ENCODE measurements at regions not wholly inside any gene's neighbourhood (a gene's known extent, or its start where the extent isn't known, plus 50 kb on each side); places are given as distances from the start of the nearest gene placed in this dataset.
"Not testable (repeated sequence)": the region's sequence is repeated elsewhere in the genome, so short reads cannot be mapped to it uniquely, and the experiment has no call there.

GRCh38 chr18:8912348-8913326 is 189.9 kb upstream of the NDUFV2 start:
- Histone ChIP-seq H3K9me3 (ENCODE audit: control insufficient read depth, low read length) (no peaks in the 10 kb centered on the region), H3K36me3 (ENCODE audit: control insufficient read depth, insufficient read depth, low read length) (no peaks in the 10 kb centered on the region), H3K27ac (ENCODE audit: insufficient read depth, low read depth, low read length, poor library complexity, severe bottlenecking) (peak overlapping the region; percentile 62), H3K4me3 (ENCODE audit: insufficient read depth, low read depth, low read length) (no peak overlapping the region), H3K4me1 (ENCODE audit: control insufficient read depth, insufficient read depth, low read length) (peaks cover 5% of the 10 kb centered on the region), H3K27me3 (ENCODE audit: control insufficient read depth, insufficient read depth, low read length, poor library complexity, severe bottlenecking) (no peaks in the 10 kb centered on the region)
- WGBS, 2 experiments = 76 to 81% methylated on average over 17 of the region's 17 CpGs

DNA sequence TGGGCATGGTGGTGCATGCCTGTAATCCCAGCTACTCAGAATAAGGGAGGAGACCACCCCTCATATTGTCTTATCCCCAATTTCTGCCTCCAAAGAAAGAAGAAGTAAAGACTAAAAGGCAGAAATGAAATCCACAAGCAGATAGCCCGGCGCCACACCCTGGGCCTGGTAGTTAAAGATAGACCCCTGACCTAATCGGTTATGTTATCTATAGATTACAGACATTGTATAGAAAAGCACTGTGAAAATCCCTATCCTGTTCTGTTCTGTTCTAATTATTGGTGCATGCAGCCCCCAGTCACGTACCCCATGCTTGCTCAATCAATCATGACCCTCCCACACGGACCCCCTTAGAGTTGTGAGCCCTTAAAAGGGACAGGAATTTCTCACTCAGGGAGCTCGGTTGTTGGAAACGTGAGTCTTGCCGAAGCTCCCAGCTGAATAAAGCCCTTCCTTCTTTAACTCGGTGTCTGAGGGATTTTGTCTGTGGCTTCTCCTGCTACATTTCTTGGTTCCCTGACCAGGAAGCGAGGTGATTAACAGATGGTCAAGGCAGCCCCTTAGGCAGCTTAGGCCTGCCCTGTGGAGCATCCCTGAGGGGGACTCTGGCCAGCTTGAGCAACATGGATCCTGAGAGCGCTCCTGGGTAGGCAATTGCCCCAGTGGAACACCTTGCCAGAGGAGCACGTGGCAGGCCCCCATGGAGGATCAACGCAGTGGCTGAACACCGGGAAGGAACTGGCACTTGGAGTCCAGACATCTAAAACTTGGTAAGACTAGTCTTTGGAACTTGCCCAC is 188.7 kb upstream of the NDUFV2 start:
- not testable (repeated sequence) for H3K4me3 ChIP-seq (ENCODE audit: insufficient read depth, low read depth, low read length); H3K9me3 ChIP-seq (ENCODE audit: control insufficient read depth, low read length); H3K4me1 ChIP-seq (ENCODE audit: control insufficient read depth, insufficient read depth, low read length); H3K36me3 ChIP-seq (ENCODE audit: control insufficient read depth, insufficient read depth, low read length); H3K27me3 ChIP-seq (ENCODE audit: control insufficient read depth, insufficient read depth, low read length, poor library complexity, severe bottlenecking); H3K27ac ChIP-seq (ENCODE audit: insufficient read depth, low read depth, low read length, poor library complexity, severe bottlenecking)
- 85 to 90% methylated on average over 14 of the region's 14 CpGs for WGBS, 2 experiments

GRCh38 chr18:8914404-8915264 is 187.9 kb upstream of the NDUFV2 start:
- WGBS, 2 experiments = 91 to 96% methylated on average over 4 of the region's 4 CpGs
- not testable (repeated sequence) for H3K4me1 ChIP-seq (ENCODE audit: control insufficient read depth, insufficient read depth, low read length); H3K27me3 ChIP-seq (ENCODE audit: control insufficient read depth, insufficient read depth, low read length, poor library complexity, severe bottlenecking); H3K36me3 ChIP-seq (ENCODE audit: control insufficient read depth, insufficient read depth, low read length); H3K4me3 ChIP-seq (ENCODE audit: insufficient read depth, low read depth, low read length); H3K27ac ChIP-seq (ENCODE audit: insufficient read depth, low read depth, low read length, poor library complexity, severe bottlenecking); H3K9me3 ChIP-seq (ENCODE audit: control insufficient read depth, low read length)

DNA sequence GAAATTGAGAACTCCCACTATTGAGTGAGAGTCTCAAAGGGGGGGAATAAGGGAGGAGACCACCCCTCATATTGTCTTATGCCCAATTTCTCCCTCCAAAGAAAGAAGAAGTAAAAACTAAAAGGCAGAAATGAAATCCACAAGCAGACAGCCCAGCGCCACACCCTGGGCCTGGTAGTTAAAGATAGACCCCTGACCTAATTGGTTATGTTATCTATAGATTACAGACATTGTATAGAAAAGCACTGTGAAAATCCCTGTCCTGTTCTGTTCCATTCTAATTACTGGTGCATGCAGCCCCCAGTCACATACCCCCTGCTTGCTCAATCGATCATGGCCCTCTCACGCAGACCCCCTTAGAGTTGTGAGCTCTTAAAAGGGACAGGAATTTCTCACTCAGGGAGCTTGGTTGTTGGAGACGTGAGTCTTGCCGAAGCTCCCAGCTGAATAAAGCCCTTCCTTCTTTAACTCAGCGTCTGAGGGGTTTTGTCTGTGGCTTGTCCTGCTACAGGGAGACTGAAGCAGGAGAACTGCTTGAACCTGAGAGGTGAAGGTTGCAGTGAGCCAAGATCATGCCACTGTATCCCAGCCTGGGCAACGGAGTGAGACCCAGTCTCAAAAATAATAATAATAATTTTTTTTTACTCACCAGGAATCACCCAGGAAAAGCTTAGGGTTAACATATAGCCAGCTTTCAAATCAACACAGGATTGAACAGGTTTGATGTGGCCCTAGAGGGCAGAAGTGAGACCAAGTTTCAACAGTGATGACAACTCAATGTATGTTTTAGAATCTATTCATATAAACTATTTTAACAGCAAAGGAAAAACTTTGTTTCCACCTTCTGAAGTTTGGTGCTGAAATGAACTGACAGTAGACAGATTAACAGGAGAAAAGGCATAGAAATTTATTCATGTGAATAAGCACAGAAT is 181.4 kb upstream of the NDUFV2 start:
- not testable (repeated sequence) for H3K36me3 ChIP-seq (ENCODE audit: control insufficient read depth, insufficient read depth, low read length); H3K9me3 ChIP-seq (ENCODE audit: control insufficient read depth, low read length); H3K27ac ChIP-seq (ENCODE audit: insufficient read depth, low read depth, low read length, poor library complexity, severe bottlenecking); H3K4me3 ChIP-seq (ENCODE audit: insufficient read depth, low read depth, low read length); H3K27me3 ChIP-seq (ENCODE audit: control insufficient read depth, insufficient read depth, low read length, poor library complexity, severe bottlenecking); H3K4me1 ChIP-seq (ENCODE audit: control insufficient read depth, insufficient read depth, low read length)
- WGBS, 2 experiments = 86 to 97% methylated on average over 6 to 7 of the region's 7 CpGs

- no peak overlapping the region for H3K4me3 ChIP-seq (ENCODE audit: insufficient read depth, low read depth, low read length)
- H3K36me3 ChIP-seq (ENCODE audit: control insufficient read depth, insufficient read depth, low read length) = no peaks in the 10 kb centered on the region
- WGBS, 2 experiments = 84 to 93% methylated on average over 2 of the region's 2 CpGs
- no peaks in the 10 kb centered on the region for H3K9me3 ChIP-seq (ENCODE audit: control insufficient read depth, low read length)
- H3K27me3 ChIP-seq (ENCODE audit: control insufficient read depth, insufficient read depth, low read length, poor library complexity, severe bottlenecking) = no peaks in the 10 kb centered on the region
- H3K27ac ChIP-seq (ENCODE audit: insufficient read depth, low read depth, low read length, poor library complexity, severe bottlenecking) = no peak overlapping the region
- H3K4me1 ChIP-seq (ENCODE audit: control insufficient read depth, insufficient read depth, low read length) = no peaks in the 10 kb centered on the region
Observed at GRCh38 chr18:8926464-8926863, 176.0 kb upstream of the NDUFV2 start.

- WGBS, 2 experiments = 100% methylated on average over 1 of the region's 2 CpGs; no CpG with 5 or more reads in 1 of the 2 experiments
- no peak overlapping the region for H3K4me3 ChIP-seq (ENCODE audit: insufficient read depth, low read depth, low read length)
- H3K36me3 ChIP-seq (ENCODE audit: control insufficient read depth, insufficient read depth, low read length) = no peaks in the 10 kb centered on the region
- H3K27me3 ChIP-seq (ENCODE audit: control insufficient read depth, insufficient read depth, low read length, poor library complexity, severe bottlenecking) = no peaks in the 10 kb centered on the region
- H3K4me1 ChIP-seq (ENCODE audit: control insufficient read depth, insufficient read depth, low read length) = no peaks in the 10 kb centered on the region
- no peaks in the 10 kb centered on the region for H3K9me3 ChIP-seq (ENCODE audit: control insufficient read depth, low read length)
- no peak overlapping the region for H3K27ac ChIP-seq (ENCODE audit: insufficient read depth, low read depth, low read length, poor library complexity, severe bottlenecking)
Observed at GRCh38 chr18:8928044-8928443, 174.5 kb upstream of the NDUFV2 start.

DNA sequence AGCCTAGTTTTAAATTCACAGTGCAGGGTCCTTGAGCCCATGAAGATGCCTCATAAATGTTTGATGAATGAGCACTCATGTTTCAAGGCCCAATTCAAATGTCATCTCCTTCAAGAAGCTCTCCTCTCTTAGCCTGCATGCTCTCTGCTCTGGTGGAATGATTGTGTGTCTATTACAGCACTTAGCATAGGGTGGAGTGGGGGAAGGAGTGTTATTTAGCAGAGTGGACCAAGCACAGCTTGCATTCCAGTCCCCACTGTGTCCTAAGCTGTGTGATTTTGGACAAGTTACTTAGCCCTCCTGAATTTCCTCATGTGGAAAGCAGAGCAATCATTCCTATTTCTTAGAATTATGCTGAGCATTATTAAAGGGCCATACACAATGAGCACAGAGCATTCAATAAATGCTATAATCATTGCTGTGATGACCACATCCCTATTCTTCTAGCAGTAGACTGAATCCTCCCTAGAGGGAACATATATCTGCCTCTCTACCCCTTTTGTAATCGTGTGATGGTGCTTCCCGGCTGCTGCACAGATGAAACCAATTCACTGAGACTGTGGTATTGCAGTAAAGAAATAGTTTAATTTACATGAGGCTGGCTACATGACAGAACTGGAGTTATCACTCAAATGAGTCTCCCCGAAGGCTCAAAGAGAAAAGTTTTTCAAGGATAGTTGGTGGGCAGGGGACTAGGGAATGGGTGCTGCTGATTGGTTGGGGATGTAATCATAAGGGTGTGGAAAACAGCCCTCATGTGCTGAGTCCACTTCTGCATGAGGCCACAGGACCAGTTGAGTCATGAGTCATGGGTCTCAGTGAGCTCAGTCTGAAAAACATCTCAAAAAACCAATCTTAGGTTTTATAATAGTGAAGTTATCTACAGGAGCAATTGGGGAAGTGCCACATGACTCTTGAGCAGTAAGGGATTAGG is 173.4 kb upstream of the NDUFV2 start:
- H3K4me3 ChIP-seq (ENCODE audit: insufficient read depth, low read depth, low read length) = no peak overlapping the region
- no peaks in the 10 kb centered on the region for H3K9me3 ChIP-seq (ENCODE audit: control insufficient read depth, low read length)
- H3K27me3 ChIP-seq (ENCODE audit: control insufficient read depth, insufficient read depth, low read length, poor library complexity, severe bottlenecking) = no peaks in the 10 kb centered on the region
- H3K4me1 ChIP-seq (ENCODE audit: control insufficient read depth, insufficient read depth, low read length) = no peaks in the 10 kb centered on the region
- WGBS, 2 experiments = 96 to 97% methylated on average over 3 of the region's 3 CpGs
- no peaks in the 10 kb centered on the region for H3K36me3 ChIP-seq (ENCODE audit: control insufficient read depth, insufficient read depth, low read length)
- no peak overlapping the region for H3K27ac ChIP-seq (ENCODE audit: insufficient read depth, low read depth, low read length, poor library complexity, severe bottlenecking)

DNA sequence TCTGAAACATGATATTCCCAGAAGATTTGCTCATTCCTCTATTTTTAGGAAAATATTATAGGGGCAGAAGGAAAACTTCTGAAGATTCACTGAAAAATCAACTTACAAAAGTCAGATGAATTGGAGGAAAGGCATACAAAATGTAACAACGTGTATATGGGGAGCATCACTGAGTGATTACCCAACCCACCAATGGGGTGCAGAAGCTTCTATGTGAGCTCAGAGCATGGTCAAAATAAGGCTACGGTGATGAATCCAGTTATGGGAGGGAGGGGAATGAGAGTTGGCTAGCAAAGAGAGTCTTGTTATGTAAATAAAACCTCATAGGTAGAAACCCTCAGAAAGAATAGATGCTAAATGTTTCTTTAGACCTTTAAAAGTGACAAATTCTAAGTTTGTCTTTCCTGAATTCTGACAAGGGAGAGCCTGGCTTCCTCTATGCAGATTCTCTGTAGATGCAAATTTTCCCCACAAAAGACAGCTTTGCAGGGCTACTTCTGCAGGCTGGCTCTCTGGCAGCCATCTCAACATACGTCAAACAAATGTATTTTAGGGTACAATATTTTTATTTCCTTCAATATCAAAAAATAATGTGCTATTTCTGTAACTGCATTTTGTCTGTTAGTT is 171.4 kb upstream of the NDUFV2 start:
- WGBS, 2 experiments = 39 to 42% methylated on average over 2 to 3 of the region's 3 CpGs
- H3K36me3 ChIP-seq (ENCODE audit: control insufficient read depth, insufficient read depth, low read length) = no peaks in the 10 kb centered on the region
- no peaks in the 10 kb centered on the region for H3K9me3 ChIP-seq (ENCODE audit: control insufficient read depth, low read length)
- no peak overlapping the region for H3K27ac ChIP-seq (ENCODE audit: insufficient read depth, low read depth, low read length, poor library complexity, severe bottlenecking)
- no peaks in the 10 kb centered on the region for H3K4me1 ChIP-seq (ENCODE audit: control insufficient read depth, insufficient read depth, low read length)
- no peaks in the 10 kb centered on the region for H3K27me3 ChIP-seq (ENCODE audit: control insufficient read depth, insufficient read depth, low read length, poor library complexity, severe bottlenecking)
- H3K4me3 ChIP-seq (ENCODE audit: insufficient read depth, low read depth, low read length) = no peak overlapping the region

Data from ectodermal cell (in vitro differentiated cells).